HFF-Myc (cell line): ENCODE measurements at regions not wholly inside any gene's neighbourhood (a gene's known extent, or its start where the extent isn't known, plus 50 kb on each side); places are given as distances from the start of the nearest gene placed in this dataset.

Source experiments
- DNase-seq: peaks from one replicate; pipeline ENCODE4 v3.0.0-alpha.2; 2011; ENCODE audit warnings: low read depth; ENCODE audit errors: extremely low read depth
- H3K4me3 ChIP-seq: replicated peaks from 2 replicates; pipeline ENCODE4 v1.5.1; 2011; ENCODE audit warnings: low read depth, mild to moderate bottlenecking, control low read depth, low read length
- CTCF ChIP-seq: IDR thresholded peaks from 2 replicates; pipeline ENCODE4 v1.5.1; 2012; ENCODE audit warnings: mild to moderate bottlenecking, low read depth, low read length, control low read depth; ENCODE audit errors: missing control alignments

- H3K4me3 ChIP-seq, result no peak overlapping the region
- DNase-seq, result no peak
- no peak for TF ChIP-seq CTCF
These were observed 157.7 kb upstream of the TMEM45B start for GRCh38 chr11:129657866-129658525.

GRCh38 chr11:129658526-129658867, 157.2 kb upstream of the TMEM45B start:
- TF ChIP-seq CTCF, result no peak
- no peak for DNase-seq
- H3K4me3 ChIP-seq, result no peak overlapping the region

GRCh38 chr11:129680907-129681306, 134.7 kb upstream of the TMEM45B start:
- TF ChIP-seq CTCF, result no peak
- H3K4me3 ChIP-seq, result no peak overlapping the region
- DNase-seq, result no peak

- H3K4me3 ChIP-seq, result no peak overlapping the region
- no peak for DNase-seq
- no peak for TF ChIP-seq CTCF
These were observed 134.1 kb upstream of the TMEM45B start for GRCh38 chr11:129681344-129682114.

GRCh38 chr11:129686269-129686668, 129.4 kb upstream of the TMEM45B start:
- no peak for TF ChIP-seq CTCF
- DNase-seq, result no peak
- H3K4me3 ChIP-seq, result no peak overlapping the region

GRCh38 chr11:129691142-129691541, 124.5 kb upstream of the TMEM45B start:
- TF ChIP-seq CTCF, result no peak
- H3K4me3 ChIP-seq, result no peak overlapping the region
- DNase-seq, result no peak
